ENCODE measurements at regions not wholly inside any gene's neighbourhood (a gene's known extent, or its start where the extent isn't known, plus 50 kb on each side); places are given as distances from the start of the nearest gene placed in this dataset.
"Not testable (repeated sequence)": the region's sequence is repeated elsewhere in the genome, so short reads cannot be mapped to it uniquely, and the experiment has no call there.

GRCh38 chrX:71838092-71838491, 72.6 kb upstream of the NHSL2 start:
- dilution Hi-C loops (cut with HindIII; ENCODE audit: low sequenced_read_pairs, unreplicated experiment); H3K36me3 ChIP-seq (ENCODE audit: control insufficient read depth, insufficient read depth, low read length); H3K27me3 ChIP-seq (ENCODE audit: control insufficient read depth, insufficient read depth, low read length); H3K4me2 ChIP-seq (ENCODE audit: low read depth, low read length); H4K91ac ChIP-seq (ENCODE audit: insufficient read depth, low read depth, low read length); H2BK20ac ChIP-seq (ENCODE audit: low read depth, low read length); H3K27ac ChIP-seq (ENCODE audit: insufficient read depth, low read length); BruUV-seq (replicated peaks); H3K23ac ChIP-seq (ENCODE audit: low read depth, low read length); in situ Hi-C loops (cut with MboI; ENCODE audit: low sequenced_read_pairs); ATAC-seq (ENCODE audit: low read depth); H4K20me1 ChIP-seq (ENCODE audit: insufficient read depth, low read length); H2AK5ac ChIP-seq (ENCODE audit: low read depth, low read length); H3K9me1 ChIP-seq (ENCODE audit: insufficient read depth, low read length); H3K4ac ChIP-seq (ENCODE audit: low read depth, low read length); H2AK9ac ChIP-seq (replicated peaks; ENCODE audit: low read depth, low read length, poor library complexity); H3K18ac ChIP-seq (ENCODE audit: low read depth, low read length); H2BK15ac ChIP-seq (ENCODE audit: low read depth, low read length); H3K4me3 ChIP-seq (ENCODE audit: insufficient read depth, low read depth, low read length); H4K5ac ChIP-seq (ENCODE audit: low read depth, low read length); H3K9me3 ChIP-seq (ENCODE audit: control insufficient read depth, insufficient read depth, low read length); H2BK5ac ChIP-seq (ENCODE audit: low read depth, low read length, poor library complexity, severe bottlenecking); H3K56ac ChIP-seq (ENCODE audit: extremely low read depth, insufficient read depth, low read length); H2BK120ac ChIP-seq (ENCODE audit: low read depth, low read length); CTCF ChIA-PET; H3K9ac ChIP-seq (ENCODE audit: low read depth, low read length); H3K14ac ChIP-seq (replicated peaks; ENCODE audit: low read depth, low read length); H3K4me1 ChIP-seq (ENCODE audit: control insufficient read depth, insufficient read depth, low read length); H4K8ac ChIP-seq (ENCODE audit: low read depth in 2 of 2, low read length in 2 of 2); H2AFZ ChIP-seq (replicated peaks; ENCODE audit: low read length, poor library complexity); H3K79me1 ChIP-seq (ENCODE audit: low read depth in 1 of 2, low read length in 2 of 2); POLR2A ChIA-PET (ENCODE audit: unreplicated experiment); intact Hi-C loops (cut with micrococcal nuclease); DNase-seq: not testable (repeated sequence)
- WGBS, 2 experiments (ENCODE audit: extremely low coverage in 2 of 2, insufficient read length in 1 of 2), result no CpG with 5 or more reads among the region's 4 CpGs

Measured in IMR-90 (cell line).